Esophagus squamous epithelium (tissue), 4 donors: ENCODE measurements at regions not wholly inside any gene's neighbourhood (a gene's known extent, or its start where the extent isn't known, plus 50 kb on each side); places are given as distances from the start of the nearest gene placed in this dataset.

Source experiments
- CTCF ChIP-seq, 6 experiments: fragments of 450-650 bp in 4 of 6; fragments of 200-600 bp in 2 of 6; sonication (generic) in 2 of 6; IDR thresholded peaks; one replicate each; pipeline ENCODE4 v1.5.1; 2016 to 2019; ENCODE audit warnings: antibody characterized with exemption in 6 of 6, mild to moderate bottlenecking in 4 of 6, moderate library complexity in 4 of 6
- POLR2A ChIP-seq, 4 donors: fragments of 450-650 bp; IDR thresholded peaks; one replicate each; pipeline ENCODE4 v1.6.1; 2017; ENCODE audit warnings: antibody characterized with exemption in 4 of 4, mild to moderate bottlenecking in 4 of 4, moderate library complexity in 3 of 4

- no peak for TF ChIP-seq CTCF (IDR thresholded peaks at IDR 0.05)
- TF ChIP-seq POLR2A (IDR thresholded peaks at IDR 0.05), result no peak
Measured at GRCh38 chr14:48936849-48937248, 649.3 kb downstream of the RPS29 start.
